PC-3 (cell line): ENCODE measurements at regions not wholly inside any gene's neighbourhood (a gene's known extent, or its start where the extent isn't known, plus 50 kb on each side); places are given as distances from the start of the nearest gene placed in this dataset.
"Not testable (repeated sequence)": the region's sequence is repeated elsewhere in the genome, so short reads cannot be mapped to it uniquely, and the experiment has no call there.

Experiments used
- ATAC-seq: fragments of 200-7000 bp; cut with Tn5 transposase; 2 replicates; pipeline ENCODE4 v1.9.1; 2020; ENCODE audit warnings: mild to moderate bottlenecking, moderate library complexity
- BruUV-seq: library from RNA; stranded (reverse); fragments of 400-500 nt; replicated peaks from 2 replicates; lab custom pipeline; 2021; lab: Mats Ljungman, UMichigan
- CTCF ChIA-PET: fragments of 300-600 bp; sonication (Branson Sonifier 250); formaldehyde crosslinking; loops from one replicate; lab custom pipeline; 2022; ENCODE audit warnings: antibody characterized with exemption; lab: Charles Lee
- POLR2A ChIA-PET: fragments of 300-600 bp; sonication (Branson Sonifier 250); formaldehyde crosslinking; loops from one replicate; lab custom pipeline; 2022; ENCODE audit warnings: antibody characterized with exemption; ENCODE audit not compliant: unreplicated experiment; lab: Charles Lee
- DNase-seq: peaks from one replicate; pipeline ENCODE4 v3.0.0-alpha.2; 2015
- H2AFZ ChIP-seq: fragments of 300-600 bp; sonication (generic); 2 replicates; pipeline ENCODE4 v1.6.0; 2016; ENCODE audit warnings: antibody characterized with exemption, low read length
- H3F3A ChIP-seq: fragments of 300-600 bp; sonication (generic); one replicate; pipeline ENCODE4 v1.6.0; 2017; ENCODE audit warnings: antibody characterized with exemption, low read length, control low read depth, mild to moderate bottlenecking; ENCODE audit not compliant: unreplicated experiment
- H3K27ac ChIP-seq: fragments of 300-600 bp; sonication (generic); 2 replicates; pipeline ENCODE4 v1.5.1; 2016; ENCODE audit warnings: mild to moderate bottlenecking, low read length
- H3K27me3 ChIP-seq: fragments of 300-600 bp; sonication (generic); 2 replicates; pipeline ENCODE4 v1.6.1; 2016; ENCODE audit warnings: low read length, mixed read lengths
- H3K36me3 ChIP-seq: fragments of 300-600 bp; sonication (generic); 2 replicates; pipeline ENCODE4 v1.6.1; 2016; ENCODE audit warnings: low read depth, mixed run types, low read length, mixed read lengths
- H3K4me1 ChIP-seq: fragments of 300-600 bp; sonication (generic); 2 replicates; pipeline ENCODE4 v1.5.1; 2016; ENCODE audit warnings: low read length; ENCODE audit not compliant: insufficient read depth
- H3K4me2 ChIP-seq: fragments of 300-600 bp; sonication (generic); 2 replicates; pipeline ENCODE4 v1.6.0; 2016; ENCODE audit warnings: low read length
- H3K4me3 ChIP-seq: fragments of 300-600 bp; sonication (generic); 2 replicates; pipeline ENCODE4 v1.5.1; 2016; ENCODE audit warnings: mild to moderate bottlenecking, low read length, mixed read lengths
- H3K79me2 ChIP-seq: fragments of 300-600 bp; sonication (generic); 2 replicates; pipeline ENCODE4 v1.6.1; 2017; ENCODE audit warnings: low read length, mixed read lengths
- H3K9ac ChIP-seq: fragments of 300-600 bp; sonication (generic); 2 replicates; pipeline ENCODE4 v1.6.0; 2016; ENCODE audit warnings: mild to moderate bottlenecking, low read length
- H3K9me2 ChIP-seq: fragments of 300-600 bp; sonication (generic); replicated peaks from 2 replicates; pipeline ENCODE4 v1.6.1; 2016; ENCODE audit warnings: mixed run types, low read length, mixed read lengths
- H3K9me3 ChIP-seq: fragments of 300-600 bp; sonication (generic); 2 replicates; pipeline ENCODE4 v1.6.1; 2016; ENCODE audit warnings: low read length, mixed read lengths
- H4K20me1 ChIP-seq: fragments of 300-600 bp; sonication (generic); 2 replicates; pipeline ENCODE4 v1.6.1; 2016; ENCODE audit warnings: low read length, mixed read lengths
- EZH2 ChIP-seq: fragments of 300-600 bp; sonication (generic); IDR thresholded peaks from one replicate; pipeline ENCODE4 v1.6.1; 2017; ENCODE audit warnings: antibody characterized with exemption, mild to moderate bottlenecking, low read length; ENCODE audit not compliant: unreplicated experiment
- EZH2phosphoT487 ChIP-seq: fragments of 300-600 bp; sonication (generic); IDR thresholded peaks from 2 replicates; pipeline ENCODE4 v1.6.1; 2018; ENCODE audit warnings: mild to moderate bottlenecking, antibody characterized with exemption, low read length, borderline replicate concordance
- intact Hi-C: fragments of 100-400 bp; cut with micrococcal nuclease; formaldehyde crosslinking; loops from 2 replicates; pipeline ENCODE4 v1.9.0; 2023
- TF ChIP-seq, protein P1 (sequence below): fragments of 300-600 bp; sonication (generic); conservative IDR thresholded peaks from 2 replicates; pipeline ENCODE4 v1.5.1; 2017; ENCODE audit warnings: antibody characterized with exemption, low read depth, mild to moderate bottlenecking, low read length

DNA sequence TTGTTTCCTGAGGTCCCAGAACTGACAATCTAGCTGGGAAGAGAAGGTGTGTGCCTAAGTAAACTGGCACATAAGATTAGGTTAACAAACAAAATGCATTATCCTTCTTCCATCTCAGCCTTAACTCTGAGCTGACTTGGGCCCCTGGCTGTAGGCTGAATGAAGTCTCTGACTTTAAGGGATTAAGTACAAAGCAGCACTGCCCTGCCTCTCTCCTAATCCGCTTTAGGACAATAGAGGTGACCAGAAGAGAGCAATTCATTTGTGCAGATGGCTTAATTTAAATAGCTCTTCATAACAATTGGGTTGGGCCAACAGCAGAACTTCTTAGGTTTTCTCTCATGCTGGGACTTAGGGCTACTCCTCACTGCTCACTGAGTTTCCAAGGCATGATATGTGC, 181.6 kb upstream of the SOX14 start:
- intact Hi-C loops = no loop called here
- no peak for ATAC-seq
- CTCF ChIA-PET = no interaction called here

DNA sequence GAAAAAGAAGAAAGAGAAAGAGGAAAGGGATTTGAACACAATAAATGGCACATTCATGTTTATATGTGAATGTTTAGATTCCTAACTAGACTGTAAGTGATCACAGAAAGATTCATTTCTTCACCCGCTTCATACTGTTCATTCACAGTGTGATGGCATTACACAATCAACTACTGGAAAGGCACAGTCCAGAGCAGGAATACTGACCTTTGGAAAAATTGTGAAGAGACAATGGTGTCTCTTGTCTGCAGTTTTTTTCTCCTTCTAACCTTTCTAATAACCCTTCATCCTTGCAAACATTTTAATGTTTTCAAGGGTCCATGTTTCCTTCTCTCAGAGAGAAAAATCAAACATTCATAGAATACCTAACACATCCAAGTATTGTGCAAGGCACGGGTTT, 180.9 kb upstream of the SOX14 start:
- ATAC-seq (no peak), DNase-seq (no peak)
- intact Hi-C loops = no loop called here
- no TSS peak for BruUV-seq
- Histone ChIP-seq H3K27ac (no peak overlapping the region), H3K4me2 (no peak overlapping the region), H3K79me2 (no peaks in the 10 kb centered on the region), H3K27me3 (no peaks in the 10 kb centered on the region), H3K9me2 (no peaks in the 10 kb centered on the region), H4K20me1 (no peaks in the 10 kb centered on the region), H3K4me3 (no peak overlapping the region), H3K9ac (no peak overlapping the region), H3K36me3 (no peaks in the 10 kb centered on the region), H3K9me3 (no peaks in the 10 kb centered on the region), H2AFZ (no peak overlapping the region), H3K4me1 (no peaks in the 10 kb centered on the region), H3F3A (no peaks in the 10 kb centered on the region)
- CTCF ChIA-PET = no interaction called here
- TF ChIP-seq EZH2phosphoT487 (no peak), EZH2 (no peak)
- TF ChIP-seq, protein P1, sequence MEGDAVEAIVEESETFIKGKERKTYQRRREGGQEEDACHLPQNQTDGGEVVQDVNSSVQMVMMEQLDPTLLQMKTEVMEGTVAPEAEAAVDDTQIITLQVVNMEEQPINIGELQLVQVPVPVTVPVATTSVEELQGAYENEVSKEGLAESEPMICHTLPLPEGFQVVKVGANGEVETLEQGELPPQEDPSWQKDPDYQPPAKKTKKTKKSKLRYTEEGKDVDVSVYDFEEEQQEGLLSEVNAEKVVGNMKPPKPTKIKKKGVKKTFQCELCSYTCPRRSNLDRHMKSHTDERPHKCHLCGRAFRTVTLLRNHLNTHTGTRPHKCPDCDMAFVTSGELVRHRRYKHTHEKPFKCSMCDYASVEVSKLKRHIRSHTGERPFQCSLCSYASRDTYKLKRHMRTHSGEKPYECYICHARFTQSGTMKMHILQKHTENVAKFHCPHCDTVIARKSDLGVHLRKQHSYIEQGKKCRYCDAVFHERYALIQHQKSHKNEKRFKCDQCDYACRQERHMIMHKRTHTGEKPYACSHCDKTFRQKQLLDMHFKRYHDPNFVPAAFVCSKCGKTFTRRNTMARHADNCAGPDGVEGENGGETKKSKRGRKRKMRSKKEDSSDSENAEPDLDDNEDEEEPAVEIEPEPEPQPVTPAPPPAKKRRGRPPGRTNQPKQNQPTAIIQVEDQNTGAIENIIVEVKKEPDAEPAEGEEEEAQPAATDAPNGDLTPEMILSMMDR = no peak
- POLR2A ChIA-PET = no interaction called here

More for the DNA sequence above, 181.6 kb upstream of the SOX14 start:
- no peak for DNase-seq
- H2AFZ ChIP-seq = no peak overlapping the region
- TF ChIP-seq, protein P1 = no peak
- no peak for TF ChIP-seq EZH2
- TF ChIP-seq EZH2phosphoT487 = no peak
- no peaks in the 10 kb centered on the region for H3K9me3 ChIP-seq
- no TSS peak for BruUV-seq
- H3K9me2 ChIP-seq = no peaks in the 10 kb centered on the region
- no peak overlapping the region for H3K4me2 ChIP-seq
- H3K27me3 ChIP-seq = no peaks in the 10 kb centered on the region
- no peaks in the 10 kb centered on the region for H3K79me2 ChIP-seq
- H4K20me1 ChIP-seq = no peaks in the 10 kb centered on the region
- POLR2A ChIA-PET = no interaction called here
- H3K4me3 ChIP-seq = no peak overlapping the region
- H3K36me3 ChIP-seq = no peaks in the 10 kb centered on the region
- H3K9ac ChIP-seq = no peak overlapping the region
- no peak overlapping the region for H3K27ac ChIP-seq
- no peaks in the 10 kb centered on the region for H3F3A ChIP-seq
- no peaks in the 10 kb centered on the region for H3K4me1 ChIP-seq

DNA sequence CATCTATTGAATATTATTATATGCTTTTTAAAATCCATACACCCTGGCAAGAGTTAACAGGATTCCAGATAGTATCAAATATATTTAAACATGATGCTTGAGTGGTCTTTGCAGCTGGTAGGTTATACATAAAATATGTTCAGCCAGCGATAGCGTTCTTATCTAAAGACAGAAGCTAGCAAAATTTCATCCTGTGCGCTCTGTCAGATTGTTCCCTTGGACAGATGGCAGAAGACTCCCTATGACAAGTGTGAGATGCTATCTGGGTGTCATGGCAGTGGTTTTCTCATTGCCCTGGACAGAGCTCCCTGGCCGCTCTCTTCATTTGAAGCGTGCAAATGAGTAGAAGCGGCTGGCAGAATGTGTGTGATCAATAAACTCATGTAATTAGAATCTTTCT, 175.2 kb upstream of the SOX14 start:
- H3K4me3 ChIP-seq = no peak overlapping the region
- no peaks in the 10 kb centered on the region for H4K20me1 ChIP-seq
- H2AFZ ChIP-seq = no peak overlapping the region
- H3K9me3 ChIP-seq = no peaks in the 10 kb centered on the region
- no peaks in the 10 kb centered on the region for H3K79me2 ChIP-seq
- no peak overlapping the region for H3K9ac ChIP-seq
- H3K9me2 ChIP-seq = no peaks in the 10 kb centered on the region
- H3K4me2 ChIP-seq = no peak overlapping the region
- intact Hi-C loops = no loop called here
- DNase-seq (no peak), ATAC-seq (no peak)
- no peak overlapping the region for H3K27ac ChIP-seq
- BruUV-seq = no TSS peak
- POLR2A ChIA-PET = no interaction called here
- H3F3A ChIP-seq = no peaks in the 10 kb centered on the region
- no peaks in the 10 kb centered on the region for H3K36me3 ChIP-seq
- H3K4me1 ChIP-seq = no peaks in the 10 kb centered on the region
- CTCF ChIA-PET = no interaction called here
- TF ChIP-seq EZH2phosphoT487 (no peak), EZH2 (no peak)
- TF ChIP-seq, protein P1 = no peak
- H3K27me3 ChIP-seq = no peaks in the 10 kb centered on the region

DNA sequence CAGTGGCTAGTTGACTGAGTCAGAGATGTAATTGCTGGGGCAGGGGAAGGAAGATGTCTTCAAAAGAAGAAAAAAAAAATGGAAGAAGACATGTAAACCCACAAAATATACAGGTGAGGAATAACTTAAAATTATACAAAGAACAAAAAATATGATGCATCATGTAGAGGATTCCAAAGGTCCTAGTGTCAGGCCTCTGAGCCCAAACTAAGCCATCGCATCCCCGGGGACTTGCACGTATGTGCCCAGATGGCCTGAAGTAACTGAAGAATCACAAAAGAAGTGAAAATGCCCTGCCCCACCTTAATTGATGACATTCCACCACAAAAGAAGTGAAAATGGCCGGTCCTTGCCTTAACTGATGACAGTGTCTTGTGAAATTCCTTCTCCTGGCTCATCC, 168.7 kb upstream of the SOX14 start:
- H3K27ac ChIP-seq, DNase-seq, H3K4me3 ChIP-seq, H3K4me2 ChIP-seq, H3K27me3 ChIP-seq, H3K4me1 ChIP-seq, H3K79me2 ChIP-seq, H3K9me2 ChIP-seq, BruUV-seq, H3K9ac ChIP-seq, H3K9me3 ChIP-seq, POLR2A ChIA-PET, CTCF ChIA-PET, intact Hi-C loops, H3F3A ChIP-seq, H2AFZ ChIP-seq, ATAC-seq, H3K36me3 ChIP-seq, H4K20me1 ChIP-seq: not testable (repeated sequence)
